MM.1S (cell line): ENCODE measurements at regions not wholly inside any gene's neighbourhood (a gene's known extent, or its start where the extent isn't known, plus 50 kb on each side); places are given as distances from the start of the nearest gene placed in this dataset.

Source experiments
- DNase-seq: peaks from one replicate; pipeline ENCODE4 v3.0.0-alpha.2; 2015
- H2AFZ ChIP-seq: fragments of 300-600 bp; sonication (generic); 2 replicates; pipeline ENCODE4 v1.6.0; 2016; ENCODE audit warnings: antibody characterized with exemption, low read length
- H3F3A ChIP-seq: fragments of 300-600 bp; sonication (generic); 2 replicates; pipeline ENCODE4 v1.6.1; 2016; ENCODE audit warnings: mild to moderate bottlenecking, antibody characterized with exemption, low read length, moderate library complexity, mixed read lengths; ENCODE audit not compliant: insufficient read depth
- H3K27ac ChIP-seq: fragments of 300-600 bp; sonication (generic); 2 replicates; pipeline ENCODE4 v1.5.1; 2016; ENCODE audit warnings: mild to moderate bottlenecking, low read length
- H3K27me3 ChIP-seq: fragments of 300-600 bp; sonication (generic); replicated peaks from 2 replicates; pipeline ENCODE4 v1.6.0; 2016; ENCODE audit warnings: low read length; ENCODE audit not compliant: insufficient read depth
- H3K36me3 ChIP-seq: fragments of 300-600 bp; sonication (generic); replicated peaks from 2 replicates; pipeline ENCODE4 v1.6.1; 2016; ENCODE audit warnings: mild to moderate bottlenecking, low read length, mixed read lengths; ENCODE audit not compliant: insufficient read depth
- H3K4me1 ChIP-seq: fragments of 300-600 bp; sonication (generic); 2 replicates; pipeline ENCODE4 v1.6.1; 2016; ENCODE audit warnings: low read length, mixed read lengths
- H3K4me2 ChIP-seq: fragments of 300-600 bp; sonication (generic); 2 replicates; pipeline ENCODE4 v1.6.0; 2016; ENCODE audit warnings: low read depth, low read length
- H3K4me3 ChIP-seq: fragments of 300-600 bp; sonication (generic); 2 replicates; pipeline ENCODE4 v1.5.1; 2016; ENCODE audit warnings: low read length, mixed read lengths
- H3K79me2 ChIP-seq: fragments of 300-600 bp; sonication (generic); 2 replicates; pipeline ENCODE4 v1.6.1; 2016; ENCODE audit warnings: mixed run types, low read length, mixed read lengths
- H3K9ac ChIP-seq: fragments of 300-600 bp; sonication (generic); 2 replicates; pipeline ENCODE4 v1.6.1; 2016; ENCODE audit warnings: low read length, mixed read lengths
- H3K9me2 ChIP-seq: fragments of 300-600 bp; sonication (generic); replicated peaks from 2 replicates; pipeline ENCODE4 v1.6.1; 2016; ENCODE audit warnings: mild to moderate bottlenecking, low read length, mixed read lengths; ENCODE audit not compliant: insufficient read depth
- H3K9me3 ChIP-seq: fragments of 300-600 bp; sonication (generic); replicated peaks from 2 replicates; pipeline ENCODE4 v1.6.1; 2016; ENCODE audit warnings: mild to moderate bottlenecking, low read length, mixed read lengths; ENCODE audit not compliant: insufficient read depth
- H4K20me1 ChIP-seq: fragments of 300-600 bp; sonication (generic); 2 replicates; pipeline ENCODE4 v1.6.1; 2016; ENCODE audit warnings: mild to moderate bottlenecking, low read length, moderate library complexity, mixed read lengths; ENCODE audit not compliant: insufficient read depth
- CTCF ChIP-seq: fragments of 300-600 bp; sonication (generic); IDR thresholded peaks from 2 replicates; pipeline ENCODE4 v1.5.1; 2016; ENCODE audit warnings: antibody characterized with exemption, low read length, mixed read lengths
- EZH2 ChIP-seq: fragments of 300-600 bp; sonication (generic); optimal IDR thresholded peaks from 2 replicates; pipeline ENCODE3; 2017; ENCODE audit warnings: low read depth, mild to moderate bottlenecking, antibody characterized with exemption, low read length, mixed read lengths
- EZH2phosphoT487 ChIP-seq: fragments of 300-600 bp; sonication (generic); IDR thresholded peaks from 2 replicates; pipeline ENCODE4 v1.6.1; 2018; ENCODE audit warnings: antibody characterized with exemption, low read length

DNA sequence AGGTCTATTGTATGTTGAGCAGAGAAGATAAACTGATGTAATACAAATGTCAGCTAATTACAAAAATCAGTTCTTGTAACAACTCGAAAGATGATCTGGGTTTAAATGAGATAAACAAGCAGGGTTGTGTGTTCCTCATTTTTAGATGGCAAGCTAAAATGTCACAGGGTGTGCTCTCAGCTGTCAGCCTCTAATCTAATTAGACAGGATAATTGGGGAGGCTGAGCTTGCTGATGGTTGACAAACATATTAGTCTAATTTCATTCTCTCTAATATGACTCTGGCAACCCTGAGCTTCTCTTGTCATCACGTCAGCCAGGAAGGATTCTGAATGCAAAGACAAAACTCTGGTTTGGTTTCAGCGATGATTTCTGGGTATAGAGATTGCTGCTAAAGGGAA is 335.3 kb upstream of the KAZN start:
- DNase-seq = no peak
- H3F3A ChIP-seq = no peaks in the 10 kb centered on the region
- H3K36me3 ChIP-seq = no peaks in the 10 kb centered on the region
- H3K9me3 ChIP-seq = no peaks in the 10 kb centered on the region
- no peaks in the 10 kb centered on the region for H3K27me3 ChIP-seq
- no peaks in the 10 kb centered on the region for H3K4me1 ChIP-seq
- H3K79me2 ChIP-seq = no peaks in the 10 kb centered on the region
- H3K9me2 ChIP-seq = no peaks in the 10 kb centered on the region
- H3K4me2 ChIP-seq = no peak overlapping the region
- H3K4me3 ChIP-seq = no peak overlapping the region
- H4K20me1 ChIP-seq = no peaks in the 10 kb centered on the region
- H3K27ac ChIP-seq = no peak overlapping the region
- no peak overlapping the region for H3K9ac ChIP-seq
- no peak for TF ChIP-seq CTCF
- no peak for TF ChIP-seq EZH2
- TF ChIP-seq EZH2phosphoT487 = no peak
- no peak overlapping the region for H2AFZ ChIP-seq

- H3K9ac ChIP-seq = no peak overlapping the region
- H3K4me3 ChIP-seq = no peak overlapping the region
- H3K36me3 ChIP-seq = no peaks in the 10 kb centered on the region
- DNase-seq = no peak
- no peaks in the 10 kb centered on the region for H3F3A ChIP-seq
- H3K27ac ChIP-seq = no peak overlapping the region
- H3K9me2 ChIP-seq = no peaks in the 10 kb centered on the region
- no peaks in the 10 kb centered on the region for H3K79me2 ChIP-seq
- no peak overlapping the region for H3K4me2 ChIP-seq
- H3K9me3 ChIP-seq = no peaks in the 10 kb centered on the region
- no peaks in the 10 kb centered on the region for H3K4me1 ChIP-seq
- no peaks in the 10 kb centered on the region for H3K27me3 ChIP-seq
- no peaks in the 10 kb centered on the region for H4K20me1 ChIP-seq
- H2AFZ ChIP-seq = no peak overlapping the region
- TF ChIP-seq EZH2 (no peak), CTCF (no peak), EZH2phosphoT487 (no peak)
Observed at GRCh38 chr1:14263671-14264070, 334.8 kb upstream of the KAZN start.

GRCh38 chr1:14265495-14265894 is 333.0 kb upstream of the KAZN start:
- no peaks in the 10 kb centered on the region for H3K4me1 ChIP-seq
- H3K4me2 ChIP-seq = no peak overlapping the region
- no peaks in the 10 kb centered on the region for H4K20me1 ChIP-seq
- no peak for DNase-seq
- H3K79me2 ChIP-seq = no peaks in the 10 kb centered on the region
- no peaks in the 10 kb centered on the region for H3K27me3 ChIP-seq
- no peaks in the 10 kb centered on the region for H3F3A ChIP-seq
- no peaks in the 10 kb centered on the region for H3K9me3 ChIP-seq
- H3K27ac ChIP-seq = no peak overlapping the region
- H2AFZ ChIP-seq = no peak overlapping the region
- no peaks in the 10 kb centered on the region for H3K36me3 ChIP-seq
- H3K9me2 ChIP-seq = no peaks in the 10 kb centered on the region
- TF ChIP-seq EZH2 (no peak), CTCF (no peak), EZH2phosphoT487 (no peak)
- no peak overlapping the region for H3K9ac ChIP-seq
- no peak overlapping the region for H3K4me3 ChIP-seq

DNA sequence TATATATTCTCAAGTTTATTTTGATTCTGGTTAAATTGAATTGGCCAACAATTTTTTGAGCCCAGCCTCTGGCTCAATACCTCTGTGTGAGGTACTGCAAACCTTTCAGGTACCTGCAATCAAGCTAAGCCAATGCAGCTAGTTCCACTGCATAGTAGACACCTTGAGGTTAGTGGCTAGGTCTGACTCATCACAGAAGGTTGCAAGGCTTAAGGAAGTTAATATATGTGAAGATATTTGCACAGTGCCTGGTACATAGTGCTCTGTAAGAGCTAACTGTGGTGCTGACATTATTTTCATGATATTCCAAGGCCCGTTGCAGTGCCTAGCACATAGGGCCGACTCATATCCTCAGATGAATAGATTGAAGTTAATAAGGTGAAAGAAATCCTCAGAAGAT is 330.5 kb upstream of the KAZN start:
- H3K36me3 ChIP-seq = no peaks in the 10 kb centered on the region

More for the DNA sequence above, 330.5 kb upstream of the KAZN start:
- Histone ChIP-seq H2AFZ (no peak overlapping the region), H3K79me2 (no peaks in the 10 kb centered on the region), H3K9me2 (no peaks in the 10 kb centered on the region), H3K27me3 (no peaks in the 10 kb centered on the region), H3F3A (no peaks in the 10 kb centered on the region), H3K4me3 (no peak overlapping the region), H3K4me1 (no peaks in the 10 kb centered on the region), H3K27ac (no peak overlapping the region), H4K20me1 (no peaks in the 10 kb centered on the region), H3K9ac (no peak overlapping the region), H3K9me3 (no peaks in the 10 kb centered on the region), H3K4me2 (no peak overlapping the region)
- no peak for TF ChIP-seq CTCF
- TF ChIP-seq EZH2phosphoT487 = no peak
- TF ChIP-seq EZH2 = no peak
- no peak for DNase-seq
